OCI-LY1 (cell line): ENCODE measurements at regions not wholly inside any gene's neighbourhood (a gene's known extent, or its start where the extent isn't known, plus 50 kb on each side); places are given as distances from the start of the nearest gene placed in this dataset.
"Not testable (repeated sequence)": the region's sequence is repeated elsewhere in the genome, so short reads cannot be mapped to it uniquely, and the experiment has no call there.

ENCODE experiments used
- H2AFZ ChIP-seq: fragments of 200-600 bp; sonication (generic), shearing (Covaris generic); 2 replicates; pipeline ENCODE4 v1.6.0; 2014; ENCODE audit warnings: antibody characterized with exemption, mild to moderate bottlenecking, low read length
- H3F3A ChIP-seq: fragments of 200-600 bp; sonication (generic), shearing (Covaris generic); 2 replicates; pipeline ENCODE4 v1.6.0; 2014; ENCODE audit warnings: mild to moderate bottlenecking, antibody characterized with exemption, low read length, moderate library complexity; ENCODE audit not compliant: insufficient read depth
- H3K27ac ChIP-seq: fragments of 200-600 bp; sonication (generic); 2 replicates; pipeline ENCODE4 v1.5.1; 2014; ENCODE audit warnings: low read length, mixed run types, mild to moderate bottlenecking, low read depth; ENCODE audit not compliant: poor library complexity, severe bottlenecking
- H3K27me3 ChIP-seq: fragments of 200-600 bp; sonication (generic); 2 replicates; pipeline ENCODE4 v1.6.0; 2014; ENCODE audit warnings: antibody characterized with exemption, mild to moderate bottlenecking, low read length, moderate library complexity; ENCODE audit not compliant: insufficient read depth
- H3K36me3 ChIP-seq: fragments of 200-600 bp; sonication (generic); 2 replicates; pipeline ENCODE4 v1.6.1; 2014; ENCODE audit warnings: mild to moderate bottlenecking, antibody characterized with exemption, low read length, moderate library complexity, mixed read lengths; ENCODE audit not compliant: insufficient read depth
- H3K4me1 ChIP-seq: fragments of 200-600 bp; sonication (generic); 2 replicates; pipeline ENCODE4 v1.5.1; 2014; ENCODE audit warnings: mild to moderate bottlenecking, low read length, moderate library complexity; ENCODE audit not compliant: insufficient read depth, severe bottlenecking
- H3K4me2 ChIP-seq: fragments of 200-600 bp; sonication (generic), shearing (Covaris generic); 2 replicates; pipeline ENCODE4 v1.6.1; 2014; ENCODE audit warnings: low read length
- H3K4me3 ChIP-seq: fragments of 200-600 bp; sonication (generic); 2 replicates; pipeline ENCODE4 v1.5.1; 2014; ENCODE audit warnings: low read length, low read depth, mild to moderate bottlenecking, mixed read lengths; ENCODE audit not compliant: poor library complexity, severe bottlenecking
- H3K79me2 ChIP-seq: fragments of 200-600 bp; shearing (Covaris generic); 2 replicates; pipeline ENCODE4 v1.6.1; 2016; ENCODE audit warnings: mixed run types, low read length, mixed read lengths; ENCODE audit not compliant: insufficient read depth
- H3K9ac ChIP-seq: fragments of 200-600 bp; sonication (generic), shearing (Covaris generic); 2 replicates; pipeline ENCODE4 v1.6.1; 2014; ENCODE audit warnings: mild to moderate bottlenecking, low read length, mixed read lengths
- H3K9me2 ChIP-seq: fragments of 200-600 bp; sonication (generic), shearing (Covaris generic); 2 replicates; pipeline ENCODE4 v1.6.1; 2014; ENCODE audit warnings: low read depth, mild to moderate bottlenecking, low read length, mixed read lengths
- H3K9me3 ChIP-seq: fragments of 200-600 bp; shearing (Covaris generic); 2 replicates; pipeline ENCODE4 v1.6.1; 2014; ENCODE audit warnings: low read length, mixed read lengths
- H4K20me1 ChIP-seq: fragments of 200-600 bp; sonication (generic), shearing (Covaris generic); 2 replicates; pipeline ENCODE4 v1.6.0; 2016; ENCODE audit warnings: mild to moderate bottlenecking, low read length; ENCODE audit not compliant: insufficient read depth
- CTCF ChIP-seq: fragments of 200-600 bp; sonication (generic), shearing (Covaris generic); IDR thresholded peaks from 2 replicates; pipeline ENCODE4 v1.5.1; 2017; ENCODE audit warnings: mild to moderate bottlenecking, antibody characterized with exemption, low read length, moderate library complexity, mixed read lengths
- EZH2 ChIP-seq: fragments of 200-600 bp; sonication (generic), shearing (Covaris generic); IDR thresholded peaks from 2 replicates; pipeline ENCODE4 v1.8.0; 2017; ENCODE audit warnings: borderline replicate concordance, mixed run types, mild to moderate bottlenecking, antibody characterized with exemption, low read length, moderate library complexity, mixed read lengths

- H3K27me3 ChIP-seq: peaks cover 4% of the 10 kb centered on the region; the same call in 1 of the 2 replicates
- H3K79me2 ChIP-seq: no peaks in the 10 kb centered on the region
- no peaks in the 10 kb centered on the region for H3K9me2 ChIP-seq
- peak overlapping the region; percentile 22; the same call in 1 of the 2 replicates for H3K4me2 ChIP-seq
- H3F3A ChIP-seq: no peaks in the 10 kb centered on the region
- no peak overlapping the region for H3K9ac ChIP-seq
- H3K36me3 ChIP-seq: no peaks in the 10 kb centered on the region
- H3K4me1 ChIP-seq: peaks cover 21% of the 10 kb centered on the region
- no peak overlapping the region for H2AFZ ChIP-seq
- no peaks in the 10 kb centered on the region for H4K20me1 ChIP-seq
- no peak overlapping the region for H3K4me3 ChIP-seq
- no peaks in the 10 kb centered on the region for H3K9me3 ChIP-seq
- no peak overlapping the region for H3K27ac ChIP-seq
- TF ChIP-seq CTCF (no peak), EZH2 (no peak)
Observed at GRCh38 chr3:72163809-72164634, 379.1 kb upstream of the PROK2 start.

GRCh38 chr3:72162649-72163184, 377.8 kb upstream of the PROK2 start:
- H3K27me3 ChIP-seq: peaks cover 3% of the 10 kb centered on the region; the same call in 1 of the 2 replicates
- H3K4me3 ChIP-seq: no peak overlapping the region
- no peaks in the 10 kb centered on the region for H4K20me1 ChIP-seq
- no peaks in the 10 kb centered on the region for H3K79me2 ChIP-seq
- H2AFZ ChIP-seq: no peak overlapping the region
- no peak overlapping the region for H3K9ac ChIP-seq
- no peak overlapping the region for H3K4me2 ChIP-seq
- TF ChIP-seq EZH2: no peak
- no peak for TF ChIP-seq CTCF
- no peaks in the 10 kb centered on the region for H3K9me3 ChIP-seq
- no peaks in the 10 kb centered on the region for H3K36me3 ChIP-seq
- H3F3A ChIP-seq: no peaks in the 10 kb centered on the region
- H3K27ac ChIP-seq: no peak overlapping the region
- H3K4me1 ChIP-seq: peaks cover 21% of the 10 kb centered on the region
- no peaks in the 10 kb centered on the region for H3K9me2 ChIP-seq

- Histone ChIP-seq H3K4me3 (no peak overlapping the region), H3K27me3 (no peaks in the 10 kb centered on the region; the same call in 1 of the 2 replicates), H4K20me1 (no peaks in the 10 kb centered on the region), H3K9me2 (no peaks in the 10 kb centered on the region), H3K4me2 (no peak overlapping the region), H2AFZ (no peak overlapping the region), H3K4me1 (peaks cover 21% of the 10 kb centered on the region), H3K36me3 (no peaks in the 10 kb centered on the region), H3F3A (no peaks in the 10 kb centered on the region), H3K9ac (no peak overlapping the region), H3K9me3 (no peaks in the 10 kb centered on the region), H3K79me2 (no peaks in the 10 kb centered on the region), H3K27ac (no peak overlapping the region)
- TF ChIP-seq EZH2 (no peak), CTCF (no peak)
Observed at GRCh38 chr3:72161881-72162595, 377.1 kb upstream of the PROK2 start.

GRCh38 chr3:72161285-72161684, 376.3 kb upstream of the PROK2 start:
- H3K27me3 ChIP-seq, H3K9me3 ChIP-seq, H3K36me3 ChIP-seq, H4K20me1 ChIP-seq, H3K4me2 ChIP-seq, H3K4me3 ChIP-seq, H3K9me2 ChIP-seq, H3K79me2 ChIP-seq, H2AFZ ChIP-seq, H3F3A ChIP-seq, H3K9ac ChIP-seq, H3K27ac ChIP-seq: not testable (repeated sequence)
- H3K4me1 ChIP-seq: peaks cover 21% of the 10 kb centered on the region
